GM23338 (cell line): ENCODE measurements at regions not wholly inside any gene's neighbourhood (a gene's known extent, or its start where the extent isn't known, plus 50 kb on each side); places are given as distances from the start of the nearest gene placed in this dataset.
"Not testable (repeated sequence)": the region's sequence is repeated elsewhere in the genome, so short reads cannot be mapped to it uniquely, and the experiment has no call there.

ENCODE experiments used
- ATAC-seq: fragments of 200-7000 bp; cut with Tn5 transposase; 3 replicates; pipeline ENCODE4 v1.9.1; 2020
- DNase-seq: peaks from one replicate; pipeline ENCODE4 v3.0.0-alpha.2; 2015; ENCODE audit warnings: low spot score
- H2AFZ ChIP-seq: fragments of 200-600 bp; sonication (generic); 2 replicates; pipeline ENCODE4 v1.8.0; 2016; ENCODE audit warnings: antibody characterized with exemption, mild to moderate bottlenecking, moderate library complexity
- H3F3A ChIP-seq: fragments of 200-600 bp; sonication (generic); replicated peaks from 2 replicates; pipeline ENCODE4 v1.8.0; 2017; ENCODE audit warnings: antibody characterized with exemption, mixed run types, low read depth
- H3K27ac ChIP-seq: fragments of 200-600 bp; sonication (generic); 2 replicates; pipeline ENCODE4 v1.6.1; 2016; ENCODE audit warnings: low read depth
- H3K27me3 ChIP-seq: fragments of 200-600 bp; sonication (generic); 2 replicates; pipeline ENCODE4 v1.8.0; 2016; ENCODE audit warnings: mild to moderate bottlenecking, mixed run types, moderate library complexity; ENCODE audit not compliant: insufficient read depth
- H3K36me3 ChIP-seq: fragments of 200-600 bp; sonication (generic); 2 replicates; pipeline ENCODE4 v1.8.0; 2016; ENCODE audit warnings: mild to moderate bottlenecking; ENCODE audit not compliant: insufficient read depth
- H3K4me1 ChIP-seq: fragments of 200-600 bp; sonication (generic); 2 replicates; pipeline ENCODE4 v1.8.0; 2016; ENCODE audit warnings: mild to moderate bottlenecking, moderate library complexity; ENCODE audit not compliant: insufficient read depth
- H3K4me2 ChIP-seq: fragments of 200-600 bp; sonication (generic); 2 replicates; pipeline ENCODE4 v1.7.1; 2017; ENCODE audit warnings: mixed run types
- H3K4me3 ChIP-seq: fragments of 200-600 bp; sonication (generic); 2 replicates; pipeline ENCODE4 v1.6.1; 2016; ENCODE audit warnings: mixed run types
- H3K79me2 ChIP-seq: fragments of 200-600 bp; sonication (generic); replicated peaks from 2 replicates; pipeline ENCODE4 v1.8.0; 2017; ENCODE audit warnings: mild to moderate bottlenecking; ENCODE audit not compliant: insufficient read depth
- H3K9me2 ChIP-seq: fragments of 200-600 bp; sonication (generic); 2 replicates; pipeline ENCODE4 v1.8.0; 2017; ENCODE audit not compliant: insufficient read depth
- H4K20me1 ChIP-seq: fragments of 200-600 bp; sonication (generic); replicated peaks from 2 replicates; pipeline ENCODE4 v1.8.0; 2017; ENCODE audit warnings: mild to moderate bottlenecking; ENCODE audit not compliant: insufficient read depth
- H3K27ac Mint-ChIP-seq: 2 replicates; pipeline ENCODE4 v1.8.0; 2020; ENCODE audit warnings: inconsistent platforms, mild to moderate bottlenecking, moderate library complexity, mixed read lengths
- H3K27me3 Mint-ChIP-seq: 3 replicates; pipeline ENCODE4 v1.8.0; 2022; ENCODE audit warnings: low read depth, mild to moderate bottlenecking, moderate library complexity, mixed read lengths, inconsistent platforms; ENCODE audit not compliant: insufficient read depth, poor library complexity
- H3K36me3 Mint-ChIP-seq: 3 replicates; pipeline ENCODE4 v1.8.0; 2021; ENCODE audit warnings: low read depth, mild to moderate bottlenecking, inconsistent platforms, moderate library complexity, mixed read lengths
- H3K4me1 Mint-ChIP-seq: 3 replicates; pipeline ENCODE4 v1.8.0; 2020; ENCODE audit warnings: mild to moderate bottlenecking, inconsistent platforms, mixed read lengths
- H3K4me3 Mint-ChIP-seq: 3 replicates; pipeline ENCODE4 v1.8.0; 2021; ENCODE audit warnings: moderate library complexity, mild to moderate bottlenecking, inconsistent platforms, mixed read lengths
- H3K9me3 Mint-ChIP-seq: 3 replicates; pipeline ENCODE4 v1.8.0; 2020; ENCODE audit warnings: moderate library complexity, mild to moderate bottlenecking, inconsistent platforms, mixed read lengths
- CREB1 ChIP-seq: fragments of 250-450 bp; sonication (Bioruptor Pico); IDR thresholded peaks from 2 replicates; pipeline ENCODE4 v1.5.0; 2020; ENCODE audit warnings: low read depth, mild to moderate bottlenecking, moderate library complexity
- CTCF ChIP-seq, 2 experiments: fragments of 200-600 bp in 1 of 2; sonication (generic) in 1 of 2; conservative IDR thresholded peaks; 2 replicates each; pipeline versions ENCODE4 v1.5.1 to v1.6.1; 2016 to 2017; ENCODE audit warnings: antibody characterized with exemption in 2 of 2, low read depth in 2 of 2, mild to moderate bottlenecking in 2 of 2, moderate library complexity in 1 of 2
- STAT1 ChIP-seq: IDR thresholded peaks from one replicate; pipeline ENCODE4 v1.6.1; 2016; ENCODE audit warnings: antibody characterized with exemption; ENCODE audit not compliant: unreplicated experiment

- not testable (repeated sequence) for H4K20me1 ChIP-seq, H3K4me3 Mint-ChIP-seq, H3K4me3 ChIP-seq, H3K36me3 Mint-ChIP-seq, H3K4me1 ChIP-seq, H3K36me3 ChIP-seq, H3K27ac ChIP-seq, H3K9me2 ChIP-seq, H3K27ac Mint-ChIP-seq, H3K4me2 ChIP-seq, DNase-seq, ATAC-seq, H2AFZ ChIP-seq, H3K4me1 Mint-ChIP-seq, H3K9me3 Mint-ChIP-seq, H3F3A ChIP-seq, H3K79me2 ChIP-seq, H3K27me3 Mint-ChIP-seq, H3K27me3 ChIP-seq
Measured at GRCh38 chr13:70746469-70746868, 638.2 kb upstream of the KLHL1 start.

- ATAC-seq = no peak
- Histone ChIP-seq H3K36me3 (no peaks in the 10 kb centered on the region), H3K27ac (no peak overlapping the region), H4K20me1 (no peaks in the 10 kb centered on the region), H3K9me2 (no peaks in the 10 kb centered on the region), H3K4me3 (no peak overlapping the region), H3K4me1 (0 out of 2 replicates have a peak, but pooled peaks cover 6% of the 10 kb centered on the region), H2AFZ (no peak overlapping the region), H3K27me3 (no peaks in the 10 kb centered on the region), H3K4me2 (no peak overlapping the region), H3K79me2 (no peaks in the 10 kb centered on the region), H3F3A (no peaks in the 10 kb centered on the region)
- H3K4me1 Mint-ChIP-seq = peaks cover 5% of the 10 kb centered on the region; the same call in 2 of the 3 replicates
- no peak for TF ChIP-seq CTCF (conservative IDR thresholded peaks at IDR 0.05; ENCODE audit: low read depth in 2 of 2)
- no peak for TF ChIP-seq STAT1
- H3K27me3 Mint-ChIP-seq = no peaks in the 10 kb centered on the region
- H3K27ac Mint-ChIP-seq = no peak overlapping the region
- no peak for DNase-seq
- H3K4me3 Mint-ChIP-seq = no peak overlapping the region
- H3K9me3 Mint-ChIP-seq = no peaks in the 10 kb centered on the region
- H3K36me3 Mint-ChIP-seq = no peaks in the 10 kb centered on the region
Measured at GRCh38 chr13:70736622-70737317, 628.5 kb upstream of the KLHL1 start.

GRCh38 chr13:70732611-70733010 is 624.4 kb upstream of the KLHL1 start:
- TF ChIP-seq CREB1 (CRISPR knock-in tag) (no peak), CTCF (conservative IDR thresholded peaks at IDR 0.05; ENCODE audit: low read depth in 2 of 2) (no peak)
- Mint-ChIP-seq H3K27ac (no peak overlapping the region), H3K4me3 (no peak overlapping the region)

More at GRCh38 chr13:70732611-70733010, 624.4 kb upstream of the KLHL1 start:
- Mint-ChIP-seq H3K9me3 (no peaks in the 10 kb centered on the region), H3K36me3 (no peaks in the 10 kb centered on the region), H3K4me1 (peaks cover 5% of the 10 kb centered on the region; the same call in 2 of the 3 replicates), H3K27me3 (peaks cover 2% of the 10 kb centered on the region)
- Histone ChIP-seq H3K79me2 (no peaks in the 10 kb centered on the region), H3K27me3 (no peaks in the 10 kb centered on the region), H2AFZ (no peak overlapping the region), H4K20me1 (no peaks in the 10 kb centered on the region), H3K4me3 (no peak overlapping the region), H3K4me2 (no peak overlapping the region), H3K27ac (no peak overlapping the region), H3K9me2 (no peaks in the 10 kb centered on the region), H3K4me1 (0 out of 2 replicates have a peak, but pooled peaks cover 6% of the 10 kb centered on the region), H3K36me3 (no peaks in the 10 kb centered on the region), H3F3A (no peaks in the 10 kb centered on the region)
- ATAC-seq (no peak), DNase-seq (no peak)
